IPS-18a (cell line): ENCODE measurements at regions not wholly inside any gene's neighbourhood (a gene's known extent, or its start where the extent isn't known, plus 50 kb on each side); places are given as distances from the start of the nearest gene placed in this dataset.

Experiments used
- H3K27ac ChIP-seq: one replicate; pipeline ENCODE4 v1.5.1; 2013; ENCODE audit warnings: low read length
- H3K27me3 ChIP-seq: one replicate; pipeline ENCODE4 v1.6.1; 2013; ENCODE audit warnings: mild to moderate bottlenecking, low read length; ENCODE audit not compliant: control insufficient read depth, insufficient read depth
- H3K36me3 ChIP-seq: one replicate; pipeline ENCODE4 v1.6.1; 2013; ENCODE audit warnings: low read depth, low read length; ENCODE audit not compliant: control insufficient read depth
- H3K4me1 ChIP-seq: one replicate; pipeline ENCODE4 v1.6.1; 2013; ENCODE audit warnings: low read depth, low read length; ENCODE audit not compliant: control insufficient read depth
- H3K4me3 ChIP-seq: one replicate; pipeline ENCODE4 v1.5.1; 2013; ENCODE audit warnings: low read length
- H3K9ac ChIP-seq: one replicate; pipeline ENCODE4 v1.6.1; 2013; ENCODE audit warnings: mild to moderate bottlenecking, low read length, moderate library complexity
- H3K9me3 ChIP-seq: one replicate; pipeline ENCODE4 v1.6.1; 2013; ENCODE audit warnings: low read depth, low read length; ENCODE audit not compliant: control insufficient read depth

DNA sequence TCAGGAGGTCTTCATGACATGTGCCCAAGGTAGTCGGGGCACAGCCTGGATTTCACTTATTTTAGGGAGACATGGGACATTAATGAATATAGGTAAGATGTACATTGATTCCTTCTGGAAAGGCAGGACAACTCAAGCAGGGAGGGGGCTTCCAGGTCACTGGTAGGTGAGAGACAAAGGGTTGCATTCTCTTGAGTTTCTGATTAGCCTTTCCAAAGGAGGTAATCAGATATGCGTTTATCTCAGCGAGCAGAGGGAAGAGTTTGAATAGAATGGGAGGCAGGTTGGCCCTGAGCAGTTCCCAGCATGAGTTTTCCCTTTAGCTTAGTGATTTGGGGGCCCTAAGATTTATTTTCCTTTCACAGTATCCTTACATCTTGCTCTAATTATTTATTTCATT is 443.8 kb upstream of the EEF2KMT start:
- Histone ChIP-seq H3K36me3 (no peaks in the 10 kb centered on the region), H3K4me3 (no peak overlapping the region), H3K9ac (no peak overlapping the region), H3K27ac (no peak overlapping the region), H3K4me1 (peaks cover 12% of the 10 kb centered on the region), H3K27me3 (no peaks in the 10 kb centered on the region), H3K9me3 (no peaks in the 10 kb centered on the region)

DNA sequence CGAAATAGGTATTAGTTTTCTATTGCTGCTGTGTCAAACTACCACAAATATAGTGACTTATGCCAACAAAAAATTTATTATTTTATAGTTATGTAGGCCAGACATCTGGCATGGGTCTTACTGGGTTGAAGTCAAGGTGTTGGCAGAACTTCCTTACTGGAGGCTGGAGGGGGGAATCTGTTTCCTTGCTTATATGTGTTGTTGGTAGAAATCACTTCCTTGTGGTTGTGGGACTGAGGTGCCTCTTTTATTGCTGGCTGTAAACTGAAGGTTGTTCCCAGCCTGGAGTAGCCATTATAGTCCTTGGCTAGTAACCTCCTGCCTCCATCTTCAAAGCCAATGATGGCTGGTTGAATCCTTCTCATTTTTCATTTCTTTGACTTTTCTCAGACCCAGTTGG is 439.8 kb upstream of the EEF2KMT start:
- no peak overlapping the region for H3K27ac ChIP-seq
- peaks cover 3% of the 10 kb centered on the region for H3K9me3 ChIP-seq

DNA sequence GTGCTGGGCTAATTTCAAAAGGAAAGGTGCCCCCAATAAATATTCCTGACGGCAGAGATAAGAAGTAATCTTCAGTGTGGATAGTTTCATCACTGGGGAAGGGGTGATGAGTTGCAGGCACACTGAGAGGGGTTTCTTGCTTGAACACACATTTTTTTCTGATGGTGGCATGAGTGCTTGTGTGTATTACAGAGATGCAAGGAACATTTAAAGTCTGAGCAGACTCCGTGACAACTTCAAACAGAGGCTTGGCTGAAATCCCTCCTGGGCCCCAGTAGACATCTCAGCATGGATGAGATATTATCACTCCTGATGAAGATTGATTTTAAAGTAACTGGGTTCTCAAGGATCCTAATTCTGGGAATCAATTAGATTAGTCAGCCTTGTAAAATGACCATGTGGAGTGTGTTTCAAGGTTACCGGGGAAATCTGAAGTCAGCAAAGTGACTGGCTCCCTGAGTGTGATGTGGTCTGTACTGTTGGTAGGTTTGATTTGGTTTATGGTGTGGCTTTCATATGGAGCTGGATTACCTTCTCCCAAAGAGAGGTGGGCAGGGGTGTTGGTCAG is 435.8 kb upstream of the EEF2KMT start:
- Histone ChIP-seq H3K4me1 (no peaks in the 10 kb centered on the region), H3K9me3 (peaks cover 3% of the 10 kb centered on the region), H3K9ac (no peak overlapping the region), H3K27me3 (no peaks in the 10 kb centered on the region), H3K36me3 (no peaks in the 10 kb centered on the region), H3K4me3 (no peak overlapping the region), H3K27ac (no peak overlapping the region)

More for the DNA sequence above, 439.8 kb upstream of the EEF2KMT start:
- no peaks in the 10 kb centered on the region for H3K27me3 ChIP-seq
- no peak overlapping the region for H3K4me3 ChIP-seq
- H3K9ac ChIP-seq, result no peak overlapping the region
- peaks cover 12% of the 10 kb centered on the region for H3K4me1 ChIP-seq
- no peaks in the 10 kb centered on the region for H3K36me3 ChIP-seq

DNA sequence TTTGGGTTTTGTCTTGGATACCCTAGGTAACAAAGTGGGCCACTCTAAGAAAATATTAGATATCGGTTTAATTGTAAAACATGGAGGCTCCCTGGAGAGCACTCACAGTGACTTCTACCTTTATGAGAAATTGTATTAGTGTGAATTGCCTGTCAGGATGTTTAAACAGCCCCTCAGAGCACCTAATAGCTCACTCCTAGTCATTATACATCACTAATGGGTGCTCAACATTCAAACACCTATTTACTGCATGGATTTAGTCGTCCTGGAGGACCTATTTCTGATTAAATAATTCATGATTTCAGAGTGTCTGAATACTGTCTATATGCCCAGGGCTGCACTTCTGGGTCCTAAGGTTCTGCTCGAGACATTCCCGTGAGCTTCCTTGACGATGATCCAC is 430.2 kb upstream of the EEF2KMT start:
- Histone ChIP-seq H3K36me3 (no peaks in the 10 kb centered on the region), H3K9me3 (no peaks in the 10 kb centered on the region), H3K27me3 (no peaks in the 10 kb centered on the region), H3K4me1 (no peaks in the 10 kb centered on the region), H3K27ac (no peak overlapping the region), H3K9ac (no peak overlapping the region), H3K4me3 (no peak overlapping the region)

DNA sequence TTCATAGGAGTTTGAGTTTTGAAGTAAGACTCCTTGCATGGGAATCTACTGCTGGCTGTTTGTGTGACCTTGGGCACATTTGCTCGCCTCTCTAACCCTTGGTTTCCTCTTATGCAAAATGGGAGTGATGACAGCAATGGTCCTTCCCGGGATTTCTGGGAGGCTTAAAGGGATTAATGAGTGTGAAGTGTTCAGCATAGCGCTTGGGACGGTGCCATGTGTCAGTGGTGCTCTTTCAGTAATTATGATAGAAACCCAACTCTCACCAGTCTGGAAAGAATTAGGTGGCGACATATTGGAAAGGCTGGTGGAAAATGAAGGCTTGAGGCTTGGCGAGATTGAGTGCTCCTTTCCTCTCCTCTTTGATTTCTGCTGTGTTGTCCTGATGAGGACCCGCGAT is 429.2 kb upstream of the EEF2KMT start:
- Histone ChIP-seq H3K36me3 (no peaks in the 10 kb centered on the region), H3K4me1 (no peaks in the 10 kb centered on the region), H3K27ac (no peak overlapping the region), H3K27me3 (no peaks in the 10 kb centered on the region), H3K9me3 (no peaks in the 10 kb centered on the region), H3K4me3 (no peak overlapping the region), H3K9ac (no peak overlapping the region)

DNA sequence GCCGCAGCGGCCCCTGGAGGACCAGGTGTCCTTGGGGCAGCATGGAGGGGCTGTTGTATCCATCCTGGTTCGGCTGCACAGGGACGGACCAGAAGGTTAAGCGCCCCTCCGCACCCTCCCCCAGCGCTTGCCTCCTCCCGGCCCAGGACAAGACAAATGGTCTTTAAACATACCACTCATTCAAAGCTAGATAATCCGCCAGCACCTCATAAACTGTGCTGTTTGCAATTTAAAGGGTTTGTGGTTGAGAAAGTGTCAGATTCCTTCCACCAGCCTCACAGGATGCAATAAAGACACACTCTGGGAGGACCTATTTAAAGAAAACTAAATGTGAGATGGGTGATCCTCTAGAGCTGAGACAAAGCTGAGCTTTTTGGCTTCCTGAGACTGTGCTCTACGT is 426.2 kb upstream of the EEF2KMT start:
- no peaks in the 10 kb centered on the region for H3K36me3 ChIP-seq
- H3K9ac ChIP-seq, result no peak overlapping the region
- no peak overlapping the region for H3K4me3 ChIP-seq
- H3K27ac ChIP-seq, result no peak overlapping the region
- no peaks in the 10 kb centered on the region for H3K4me1 ChIP-seq
- H3K9me3 ChIP-seq, result no peaks in the 10 kb centered on the region
- no peaks in the 10 kb centered on the region for H3K27me3 ChIP-seq

DNA sequence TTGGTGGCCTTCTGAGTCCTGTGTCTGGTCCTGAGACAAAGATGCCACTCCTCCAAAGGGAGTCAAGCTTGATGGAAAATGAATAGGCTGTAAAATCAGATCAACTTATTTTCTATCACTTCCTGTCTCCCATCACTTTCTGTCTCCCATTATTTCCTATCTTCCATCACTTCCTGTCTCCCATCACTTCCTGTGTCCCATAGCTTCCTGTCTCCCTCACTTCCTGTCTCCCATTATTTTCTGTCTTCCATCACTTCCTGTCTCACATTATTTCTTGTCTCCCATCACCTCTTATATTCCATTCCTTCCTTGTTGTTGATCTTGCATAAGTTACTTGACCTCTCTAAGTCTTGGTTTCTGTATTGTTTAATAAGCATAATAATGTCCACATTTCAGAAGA is 418.5 kb upstream of the EEF2KMT start:
- no peaks in the 10 kb centered on the region for H3K36me3 ChIP-seq
- peaks cover 13% of the 10 kb centered on the region for H3K4me1 ChIP-seq
- no peak overlapping the region for H3K27ac ChIP-seq
- no peaks in the 10 kb centered on the region for H3K9me3 ChIP-seq
- H3K9ac ChIP-seq, result no peak overlapping the region
- H3K27me3 ChIP-seq, result no peaks in the 10 kb centered on the region
- H3K4me3 ChIP-seq, result no peak overlapping the region

DNA sequence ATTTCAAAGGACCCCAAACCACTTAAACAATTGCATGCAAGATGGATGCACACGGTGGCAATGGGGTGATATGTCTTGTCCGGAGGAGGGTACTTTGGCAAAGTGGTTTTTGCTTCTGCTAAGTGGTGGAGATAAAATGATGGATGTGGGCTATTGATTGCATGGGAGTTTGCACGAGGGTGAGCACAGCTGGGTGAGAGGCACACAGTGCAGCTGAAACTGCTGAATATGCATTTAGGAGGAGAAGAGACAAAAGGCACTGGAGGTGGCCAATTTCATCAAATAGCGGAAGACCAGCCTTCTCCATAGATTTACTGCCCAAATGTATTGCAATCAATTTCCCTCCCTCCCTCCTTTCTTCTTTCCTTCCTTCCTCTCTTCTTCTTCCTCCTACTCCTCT is 414.4 kb upstream of the EEF2KMT start:
- Histone ChIP-seq H3K4me1 (peaks cover 20% of the 10 kb centered on the region), H3K9me3 (no peaks in the 10 kb centered on the region), H3K27me3 (no peaks in the 10 kb centered on the region), H3K27ac (no peak overlapping the region), H3K36me3 (no peaks in the 10 kb centered on the region), H3K4me3 (no peak overlapping the region), H3K9ac (no peak overlapping the region)

DNA sequence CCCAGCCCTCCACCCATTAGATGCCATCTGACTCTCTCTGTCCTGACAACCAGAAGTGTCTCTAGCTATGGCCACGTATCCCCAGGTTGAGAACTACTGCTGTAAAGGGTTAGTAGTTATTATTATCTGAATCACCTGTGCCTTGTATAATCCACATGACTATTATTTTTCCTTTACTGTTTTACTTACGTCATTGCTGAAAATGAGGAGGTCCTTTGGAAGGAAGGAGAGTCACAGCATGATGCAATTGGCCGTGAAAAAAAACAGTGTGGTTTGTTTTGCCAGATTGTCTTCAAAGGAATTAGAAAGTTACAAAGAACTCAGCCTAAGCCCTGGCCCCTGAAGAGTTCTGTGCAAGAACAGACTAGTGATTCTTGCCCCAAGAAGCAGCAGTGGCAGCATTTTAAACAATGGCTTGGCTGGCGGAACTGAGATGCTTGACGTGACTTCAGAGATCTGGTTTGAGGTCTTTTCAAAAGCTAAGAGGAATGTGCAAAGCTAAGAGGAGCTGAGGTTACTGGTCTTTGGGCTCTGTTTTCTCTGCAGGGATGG is 413.3 kb upstream of the EEF2KMT start:
- H3K27ac ChIP-seq, result no peak overlapping the region
- H3K9ac ChIP-seq, result no peak overlapping the region
- no peaks in the 10 kb centered on the region for H3K36me3 ChIP-seq
- H3K9me3 ChIP-seq, result no peaks in the 10 kb centered on the region
- H3K27me3 ChIP-seq, result no peaks in the 10 kb centered on the region
- H3K4me3 ChIP-seq, result no peak overlapping the region
- peaks cover 20% of the 10 kb centered on the region for H3K4me1 ChIP-seq

DNA sequence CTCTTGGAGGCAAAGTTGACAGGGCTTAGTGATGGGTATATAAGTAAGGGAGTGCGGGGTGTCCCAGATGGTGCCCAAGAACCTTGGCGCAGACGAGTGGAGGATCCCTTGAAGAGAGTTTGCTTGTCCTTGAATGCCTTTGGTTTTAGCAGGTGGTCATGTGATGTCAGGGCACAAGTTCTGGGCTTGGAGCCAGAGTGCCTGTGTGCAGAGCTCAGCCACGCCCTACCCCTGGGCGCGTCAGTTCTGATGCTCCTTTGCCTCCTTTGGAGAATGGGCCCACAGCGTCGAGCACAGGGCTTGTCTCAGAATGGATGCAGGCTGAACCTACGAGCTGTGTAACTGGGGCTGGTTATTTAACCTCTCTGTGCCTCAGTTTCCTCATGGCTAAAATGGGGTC is 412.2 kb upstream of the EEF2KMT start:
- Histone ChIP-seq H3K27me3 (no peaks in the 10 kb centered on the region), H3K9ac (no peak overlapping the region), H3K9me3 (no peaks in the 10 kb centered on the region), H3K27ac (no peak overlapping the region), H3K4me1 (peaks cover 20% of the 10 kb centered on the region), H3K36me3 (no peaks in the 10 kb centered on the region), H3K4me3 (no peak overlapping the region)

DNA sequence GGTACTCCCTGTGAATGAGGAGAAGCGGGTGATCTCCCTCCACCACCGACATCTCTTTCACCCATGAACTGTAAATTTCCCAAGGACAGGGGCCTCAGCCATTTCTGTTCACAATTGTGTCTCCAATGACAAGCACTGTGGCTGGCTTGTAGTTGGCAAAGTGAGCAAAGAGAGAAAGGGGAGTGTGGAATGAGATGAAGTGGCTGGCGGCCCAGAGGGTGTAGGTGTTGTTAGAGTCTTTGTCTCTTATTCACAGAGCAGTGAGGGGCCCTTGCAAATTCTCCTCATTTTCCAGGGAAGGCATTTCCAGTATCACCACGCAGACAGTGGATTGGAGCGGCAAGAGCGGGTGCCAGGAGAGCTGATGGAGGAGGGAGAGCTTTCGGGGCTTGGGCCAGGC is 411.7 kb upstream of the EEF2KMT start:
- Histone ChIP-seq H3K4me1 (peaks cover 20% of the 10 kb centered on the region), H3K4me3 (no peak overlapping the region), H3K9me3 (no peaks in the 10 kb centered on the region), H3K9ac (no peak overlapping the region), H3K27me3 (no peaks in the 10 kb centered on the region), H3K36me3 (no peaks in the 10 kb centered on the region), H3K27ac (no peak overlapping the region)

DNA sequence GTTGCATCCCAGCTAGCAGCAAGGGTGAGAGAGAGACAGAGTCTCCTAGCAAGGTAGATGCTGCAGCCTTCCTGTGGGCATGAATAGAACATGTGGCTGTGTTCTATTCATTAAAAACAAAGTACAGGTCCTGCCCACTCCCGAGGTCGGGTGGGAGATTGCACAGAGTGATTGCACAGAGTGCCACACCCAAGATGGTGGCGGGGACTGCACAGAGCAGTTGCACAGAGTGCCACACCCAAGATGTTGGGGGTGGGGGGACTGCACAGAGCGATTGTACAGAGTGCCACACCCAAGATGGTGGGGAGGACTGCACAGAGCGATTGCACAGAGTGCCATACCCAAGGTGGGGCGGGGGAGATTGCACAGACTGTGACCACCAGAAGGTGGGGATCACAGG is 410.8 kb upstream of the EEF2KMT start:
- Histone ChIP-seq H3K27ac (no peak overlapping the region), H3K27me3 (no peaks in the 10 kb centered on the region), H3K4me3 (no peak overlapping the region), H3K36me3 (no peaks in the 10 kb centered on the region), H3K9ac (no peak overlapping the region), H3K4me1 (peaks cover 20% of the 10 kb centered on the region), H3K9me3 (no peaks in the 10 kb centered on the region)
